Nephron progenitor cell (in vitro differentiated cells): ENCODE measurements at regions not wholly inside any gene's neighbourhood (a gene's known extent, or its start where the extent isn't known, plus 50 kb on each side); places are given as distances from the start of the nearest gene placed in this dataset.

ENCODE experiments used
- DNase-seq: peaks from one replicate; pipeline ENCODE4 v3.0.0; 2021
- H3K27ac Mint-ChIP-seq: 2 replicates; pipeline ENCODE4 v1.8.0; 2021; ENCODE audit warnings: mild to moderate bottlenecking, moderate library complexity, mixed read lengths
- H3K27me3 Mint-ChIP-seq: 2 replicates; pipeline ENCODE4 v1.8.0; 2021; ENCODE audit warnings: mild to moderate bottlenecking, low read depth, mixed read lengths; ENCODE audit not compliant: poor library complexity
- H3K36me3 Mint-ChIP-seq: 2 replicates; pipeline ENCODE4 v1.8.0; 2021; ENCODE audit warnings: low read depth, mixed read lengths
- H3K4me1 Mint-ChIP-seq: 2 replicates; pipeline ENCODE4 v1.8.0; 2021; ENCODE audit warnings: mixed read lengths
- H3K4me3 Mint-ChIP-seq: 2 replicates; pipeline ENCODE4 v1.8.0; 2021; ENCODE audit warnings: mild to moderate bottlenecking, moderate library complexity, mixed read lengths
- H3K9me3 Mint-ChIP-seq: 2 replicates; pipeline ENCODE4 v1.8.0; 2021; ENCODE audit warnings: mild to moderate bottlenecking, moderate library complexity, mixed read lengths
- TF ChIP-seq, protein P1 (sequence below): fragments of 200-600 bp; sonication (generic); IDR thresholded peaks from 2 replicates; pipeline ENCODE4 v1.5.0; 2021; ENCODE audit warnings: antibody characterized with exemption

DNA sequence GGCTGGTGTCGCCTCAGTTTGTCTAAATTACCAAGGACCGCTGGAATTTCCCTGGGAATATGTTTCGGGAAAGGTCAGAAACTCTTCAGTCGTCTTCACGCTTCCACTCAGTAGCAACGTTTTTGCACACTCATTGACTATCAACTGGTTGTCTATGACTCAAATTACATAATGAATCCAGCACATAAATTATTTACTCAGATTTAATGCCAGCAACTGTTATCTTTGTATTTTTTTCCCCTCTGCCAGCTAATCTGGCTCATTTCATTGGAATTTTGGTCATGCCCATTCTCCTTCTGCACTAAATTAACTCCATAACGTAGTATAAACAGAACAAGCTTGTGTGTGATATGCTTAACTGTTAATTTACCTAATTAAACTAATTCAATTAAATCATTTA is 372.7 kb upstream of the ZFHX3 start:
- peaks cover 11% of the 10 kb centered on the region for H3K27me3 Mint-ChIP-seq
- no peaks in the 10 kb centered on the region for H3K36me3 Mint-ChIP-seq
- no peak overlapping the region for H3K4me3 Mint-ChIP-seq
- peaks cover 5% of the 10 kb centered on the region for H3K9me3 Mint-ChIP-seq
- peaks cover 49% of the 10 kb centered on the region for H3K4me1 Mint-ChIP-seq
- no peak overlapping the region for H3K27ac Mint-ChIP-seq
- DNase-seq = no peak
- TF ChIP-seq, protein P1, sequence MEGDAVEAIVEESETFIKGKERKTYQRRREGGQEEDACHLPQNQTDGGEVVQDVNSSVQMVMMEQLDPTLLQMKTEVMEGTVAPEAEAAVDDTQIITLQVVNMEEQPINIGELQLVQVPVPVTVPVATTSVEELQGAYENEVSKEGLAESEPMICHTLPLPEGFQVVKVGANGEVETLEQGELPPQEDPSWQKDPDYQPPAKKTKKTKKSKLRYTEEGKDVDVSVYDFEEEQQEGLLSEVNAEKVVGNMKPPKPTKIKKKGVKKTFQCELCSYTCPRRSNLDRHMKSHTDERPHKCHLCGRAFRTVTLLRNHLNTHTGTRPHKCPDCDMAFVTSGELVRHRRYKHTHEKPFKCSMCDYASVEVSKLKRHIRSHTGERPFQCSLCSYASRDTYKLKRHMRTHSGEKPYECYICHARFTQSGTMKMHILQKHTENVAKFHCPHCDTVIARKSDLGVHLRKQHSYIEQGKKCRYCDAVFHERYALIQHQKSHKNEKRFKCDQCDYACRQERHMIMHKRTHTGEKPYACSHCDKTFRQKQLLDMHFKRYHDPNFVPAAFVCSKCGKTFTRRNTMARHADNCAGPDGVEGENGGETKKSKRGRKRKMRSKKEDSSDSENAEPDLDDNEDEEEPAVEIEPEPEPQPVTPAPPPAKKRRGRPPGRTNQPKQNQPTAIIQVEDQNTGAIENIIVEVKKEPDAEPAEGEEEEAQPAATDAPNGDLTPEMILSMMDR = no peak

DNA sequence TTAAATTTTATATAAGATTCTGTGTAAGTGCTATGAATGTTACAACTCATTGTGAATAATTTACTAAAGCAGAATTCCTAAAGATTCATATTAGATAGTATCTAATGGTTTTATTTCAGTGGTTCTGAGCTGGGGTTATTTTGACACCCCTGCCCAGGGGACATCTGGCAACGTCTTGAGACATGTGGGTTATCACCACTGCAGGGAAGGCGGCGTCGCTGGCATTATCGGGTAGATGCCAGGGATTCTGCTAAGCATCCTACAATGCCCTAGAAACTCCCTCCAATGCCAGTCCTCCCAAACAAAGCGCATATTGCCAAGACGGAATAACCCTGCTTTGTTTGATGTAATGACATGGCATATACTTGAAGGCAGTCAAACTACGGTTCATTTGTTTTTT is 372.3 kb upstream of the ZFHX3 start:
- Mint-ChIP-seq H3K36me3 (no peaks in the 10 kb centered on the region), H3K27me3 (peaks cover 11% of the 10 kb centered on the region), H3K9me3 (peaks cover 5% of the 10 kb centered on the region), H3K27ac (no peak overlapping the region), H3K4me3 (no peak overlapping the region), H3K4me1 (peaks cover 45% of the 10 kb centered on the region)
- DNase-seq = no peak
- TF ChIP-seq, protein P1 = no peak

DNA sequence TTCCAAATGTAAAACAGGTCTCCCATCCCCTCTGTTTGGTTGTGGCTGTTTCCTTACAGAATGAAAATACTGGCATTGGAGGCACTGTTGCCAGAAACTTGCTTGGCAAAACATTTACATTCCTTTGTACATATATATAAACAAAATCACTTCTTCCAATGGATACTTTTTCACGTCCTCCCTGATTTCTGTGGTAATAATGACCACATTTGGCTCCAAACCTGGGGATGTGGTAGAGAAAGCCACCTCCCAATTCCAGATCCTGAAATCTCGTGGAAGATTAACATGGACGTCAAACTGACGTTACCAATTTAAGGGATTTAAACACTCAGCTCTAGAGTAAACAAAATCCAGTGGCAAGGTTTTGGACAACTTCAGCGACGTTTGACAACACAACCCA is 370.8 kb upstream of the ZFHX3 start:
- Mint-ChIP-seq H3K36me3 (no peaks in the 10 kb centered on the region), H3K9me3 (peaks cover 5% of the 10 kb centered on the region), H3K27me3 (peaks cover 11% of the 10 kb centered on the region), H3K4me3 (no peak overlapping the region), H3K4me1 (peaks cover 39% of the 10 kb centered on the region), H3K27ac (no peak overlapping the region)
- TF ChIP-seq, protein P1 = no peak
- no peak for DNase-seq

- TF ChIP-seq, protein P1 = no peak
- peak overlapping the region; percentile 79 for H3K27ac Mint-ChIP-seq
- peaks cover 5% of the 10 kb centered on the region for H3K9me3 Mint-ChIP-seq
- H3K4me1 Mint-ChIP-seq = peaks cover 41% of the 10 kb centered on the region
- no peak overlapping the region for H3K4me3 Mint-ChIP-seq
- H3K27me3 Mint-ChIP-seq = peaks cover 7% of the 10 kb centered on the region
- H3K36me3 Mint-ChIP-seq = no peaks in the 10 kb centered on the region
- no peak for DNase-seq
Measured at GRCh38 chr16:73418051-73418450, 370.1 kb upstream of the ZFHX3 start.

DNA sequence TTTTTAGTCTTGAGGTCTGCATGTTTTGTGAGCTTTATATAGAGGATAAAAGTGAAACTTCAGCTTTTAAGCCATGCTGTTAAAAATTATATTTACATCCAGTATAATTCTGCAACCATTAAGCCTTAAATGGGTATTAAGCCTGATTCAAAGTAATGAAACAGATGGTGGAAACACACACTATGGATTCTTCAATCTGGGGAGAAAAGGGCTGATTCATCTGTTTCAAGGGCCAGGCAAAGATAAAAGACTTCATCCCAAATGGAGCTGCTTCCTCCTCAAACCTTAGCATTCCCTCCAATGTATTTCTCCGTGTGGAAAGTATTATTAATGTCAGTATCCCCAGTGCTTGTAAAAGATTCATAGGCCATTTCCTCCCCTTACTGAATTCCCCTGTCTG is 367.4 kb upstream of the ZFHX3 start:
- peaks cover 18% of the 10 kb centered on the region for H3K4me1 Mint-ChIP-seq
- peaks cover 5% of the 10 kb centered on the region for H3K9me3 Mint-ChIP-seq
- no peaks in the 10 kb centered on the region for H3K36me3 Mint-ChIP-seq
- DNase-seq = no peak
- H3K4me3 Mint-ChIP-seq = no peak overlapping the region
- H3K27me3 Mint-ChIP-seq = peaks cover 14% of the 10 kb centered on the region
- H3K27ac Mint-ChIP-seq = no peak overlapping the region
- TF ChIP-seq, protein P1 = no peak

- H3K27ac Mint-ChIP-seq = no peak overlapping the region
- TF ChIP-seq, protein P1 = no peak
- no peak for DNase-seq
- peaks cover 16% of the 10 kb centered on the region for H3K4me1 Mint-ChIP-seq
- H3K4me3 Mint-ChIP-seq = no peak overlapping the region
- peaks cover 5% of the 10 kb centered on the region for H3K9me3 Mint-ChIP-seq
- H3K36me3 Mint-ChIP-seq = no peaks in the 10 kb centered on the region
- H3K27me3 Mint-ChIP-seq = peaks cover 11% of the 10 kb centered on the region
Measured at GRCh38 chr16:73414638-73415037, 366.7 kb upstream of the ZFHX3 start.
